D341Med (cell line): ENCODE measurements at regions not wholly inside any gene's neighbourhood (a gene's known extent, or its start where the extent isn't known, plus 50 kb on each side); places are given as distances from the start of the nearest gene placed in this dataset.

ENCODE experiments used
- DNase-seq: peaks from one replicate; pipeline ENCODE4 v3.0.0; 2012; ENCODE audit warnings: low spot score

- DNase-seq = no peak
Observed at GRCh38 chr3:15952543-15953175, 154.9 kb upstream of the ANKRD28 start.

- DNase-seq = no peak
Observed at GRCh38 chr3:15953841-15954240, 156.1 kb upstream of the ANKRD28 start.

DNA sequence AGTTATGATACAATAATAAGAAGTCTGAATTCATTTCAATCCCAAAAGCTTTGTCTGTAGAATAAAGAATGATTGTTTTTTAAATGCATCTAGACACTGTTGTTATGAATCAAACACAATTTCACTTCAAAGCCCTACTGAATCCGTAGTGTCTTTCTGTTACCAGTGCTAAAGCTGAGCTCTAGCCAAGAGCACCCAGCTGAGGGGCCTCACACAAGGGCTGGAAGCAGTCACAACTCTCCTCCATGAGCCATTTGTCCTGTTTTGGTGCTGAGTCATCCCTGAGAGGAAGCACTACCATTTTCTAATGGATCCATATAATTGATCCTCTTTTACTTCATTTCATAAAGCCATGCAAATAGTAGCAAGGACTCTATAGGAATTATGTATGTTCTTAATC is 158.2 kb upstream of the ANKRD28 start:
- no peak for DNase-seq

GRCh38 chr3:15958692-15959433 is 161.1 kb upstream of the ANKRD28 start:
- DNase-seq = no peak

GRCh38 chr3:15959434-15959811 is 161.6 kb upstream of the ANKRD28 start:
- DNase-seq = no peak

GRCh38 chr3:15964605-15965442 is 167.0 kb upstream of the ANKRD28 start:
- DNase-seq = no peak

DNA sequence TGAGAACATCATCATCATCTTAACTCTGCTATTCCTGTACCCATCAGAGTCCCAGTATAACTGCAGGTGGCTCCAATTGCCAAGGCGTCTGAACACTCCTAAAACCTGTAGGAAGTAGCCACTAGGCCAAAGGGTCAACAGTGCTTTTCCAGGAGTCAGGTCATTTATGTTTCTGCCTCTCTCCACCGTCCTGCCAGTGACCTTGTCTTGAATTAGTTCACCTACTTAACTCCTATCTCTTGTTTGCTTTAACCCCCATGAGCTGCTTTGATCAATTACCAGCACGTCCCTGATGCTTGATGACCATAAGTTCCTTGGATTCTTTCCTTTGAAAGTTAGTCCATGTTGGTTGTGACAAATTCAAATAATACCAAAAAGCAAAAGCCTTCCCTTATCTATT is 169.8 kb upstream of the ANKRD28 start:
- no peak for DNase-seq

GRCh38 chr3:15969874-15970640 is 172.3 kb upstream of the ANKRD28 start:
- DNase-seq = no peak

GRCh38 chr3:15973414-15973813 is 175.6 kb upstream of the ANKRD28 start:
- DNase-seq = no peak

GRCh38 chr3:15973940-15974339 is 176.2 kb upstream of the ANKRD28 start:
- no peak for DNase-seq

- DNase-seq = no peak
Observed at GRCh38 chr3:15974647-15975046, 176.9 kb upstream of the ANKRD28 start.

DNA sequence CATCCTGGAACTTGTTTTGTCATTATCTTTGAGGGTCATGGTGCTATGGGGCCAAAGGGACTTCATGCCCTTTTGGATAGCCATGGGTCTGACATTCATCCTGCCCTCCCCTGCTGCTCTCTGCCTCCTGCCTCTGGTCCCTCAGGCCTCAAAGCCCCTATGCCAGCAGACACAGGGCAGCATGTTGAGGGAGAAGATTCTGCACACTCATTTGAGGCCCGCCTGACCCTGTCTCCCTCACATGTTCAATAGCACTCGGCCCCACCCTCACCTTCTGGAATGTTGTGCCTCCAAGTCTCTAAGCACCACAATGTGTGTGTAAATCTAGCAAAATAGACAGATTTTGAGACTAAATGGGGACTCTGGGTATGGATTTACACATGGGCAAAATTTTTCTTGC is 178.7 kb upstream of the ANKRD28 start:
- no peak for DNase-seq

DNA sequence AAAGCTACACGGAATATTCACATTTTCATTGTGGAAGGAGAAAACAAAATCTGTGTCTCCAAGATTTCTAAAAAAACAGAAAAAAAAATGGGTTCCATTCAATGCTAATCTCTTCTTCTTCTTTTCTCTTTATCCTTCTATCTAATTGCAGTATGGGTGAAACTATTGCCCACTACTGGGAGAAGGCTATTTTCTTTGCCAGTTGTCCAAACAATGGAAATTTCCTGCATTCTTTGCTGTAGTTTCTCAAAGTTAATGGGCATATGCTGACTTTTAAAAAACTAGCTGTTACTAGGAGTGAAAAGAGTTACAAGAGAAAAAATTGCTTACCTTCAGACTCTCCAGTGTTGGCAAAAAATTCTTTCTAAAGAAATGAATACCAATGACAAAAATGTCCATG is 179.3 kb upstream of the ANKRD28 start:
- DNase-seq = no peak

- no peak for DNase-seq
Observed at GRCh38 chr3:15977598-15978232, 179.9 kb upstream of the ANKRD28 start.

- DNase-seq = no peak
Observed at GRCh38 chr3:15978801-15979200, 181.0 kb upstream of the ANKRD28 start.

DNA sequence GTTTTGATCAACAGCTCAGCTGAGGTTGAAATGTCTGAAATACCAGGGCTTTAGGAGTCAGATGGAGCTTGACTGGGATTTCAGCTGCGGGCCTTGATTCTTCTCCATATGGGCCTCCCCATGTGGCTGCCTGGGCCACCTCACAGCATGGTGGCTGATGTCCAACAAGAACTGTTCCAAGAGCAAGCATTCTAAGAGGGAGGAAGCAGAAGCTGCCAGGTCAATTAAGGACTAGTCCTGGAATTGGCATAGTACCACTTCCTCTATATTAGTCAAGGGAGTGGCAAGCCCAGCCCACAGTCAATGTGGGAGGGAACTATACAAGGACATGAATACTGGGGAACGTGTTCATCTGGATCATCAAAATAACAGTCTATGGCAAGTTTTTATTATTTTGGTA is 181.7 kb upstream of the ANKRD28 start:
- no peak for DNase-seq

DNA sequence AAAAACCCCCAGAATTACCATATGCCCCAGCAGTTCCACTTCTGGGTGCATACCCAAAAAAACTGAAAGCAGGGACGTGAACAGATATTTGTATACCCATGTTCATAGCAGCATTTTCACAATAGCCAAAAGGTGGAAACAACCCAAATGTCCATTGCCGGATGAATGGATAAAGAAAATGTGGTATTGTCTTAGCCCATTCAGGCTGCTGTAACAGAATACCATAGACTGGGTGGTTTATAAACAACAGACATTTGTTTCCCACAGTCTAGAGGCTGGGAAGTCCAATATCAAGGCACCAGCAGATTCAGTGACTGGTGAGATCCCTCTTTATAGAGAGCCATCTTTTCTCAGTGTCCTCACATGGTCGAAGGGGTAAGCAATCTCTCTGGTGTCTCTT is 182.1 kb upstream of the ANKRD28 start:
- no peak for DNase-seq

GRCh38 chr3:15982243-15982642 is 184.5 kb upstream of the ANKRD28 start:
- DNase-seq = no peak

GRCh38 chr3:15982667-15983196 is 185.0 kb upstream of the ANKRD28 start:
- DNase-seq = peak; percentile 82

GRCh38 chr3:15983232-15983631 is 185.5 kb upstream of the ANKRD28 start:
- DNase-seq = no peak

- DNase-seq = no peak
Observed at GRCh38 chr3:15983693-15984092, 185.9 kb upstream of the ANKRD28 start.

GRCh38 chr3:15989419-15989818 is 185.1 kb upstream of the GALNT15 start:
- no peak for DNase-seq
